ENCODE measurements at regions not wholly inside any gene's neighbourhood (a gene's known extent, or its start where the extent isn't known, plus 50 kb on each side); places are given as distances from the start of the nearest gene placed in this dataset.
"Not testable (repeated sequence)": the region's sequence is repeated elsewhere in the genome, so short reads cannot be mapped to it uniquely, and the experiment has no call there.

GRCh38 chr15:24304747-24305146, 370.8 kb upstream of the NPAP1 start:
- H3K9me3 ChIP-seq (ENCODE audit: control insufficient read depth, low read length); H3K27ac ChIP-seq (ENCODE audit: low read depth, low read length, severe bottlenecking); H3K4me3 ChIP-seq (ENCODE audit: extremely low read depth, insufficient read depth, low read length, poor library complexity, severe bottlenecking); H3K4me1 ChIP-seq (ENCODE audit: control insufficient read depth, insufficient read depth, low read length, poor library complexity, severe bottlenecking); H3K36me3 ChIP-seq (ENCODE audit: control insufficient read depth, insufficient read depth, low read length): not testable (repeated sequence)
- no CpG with 5 or more reads among the region's 2 CpGs for WGBS, 2 experiments (ENCODE audit: insufficient coverage in 2 of 2)

- not testable (repeated sequence) for H3K36me3 ChIP-seq (ENCODE audit: control insufficient read depth, insufficient read depth, low read length); H3K4me1 ChIP-seq (ENCODE audit: control insufficient read depth, insufficient read depth, low read length, poor library complexity, severe bottlenecking); H3K4me3 ChIP-seq (ENCODE audit: extremely low read depth, insufficient read depth, low read length, poor library complexity, severe bottlenecking); H3K27ac ChIP-seq (ENCODE audit: low read depth, low read length, severe bottlenecking); H3K9me3 ChIP-seq (ENCODE audit: control insufficient read depth, low read length)
- WGBS, 2 experiments (ENCODE audit: insufficient coverage in 2 of 2), result no CpG with 5 or more reads among the region's 1 CpG
Measured at GRCh38 chr15:24305643-24306042, 369.9 kb upstream of the NPAP1 start.

- 71 to 100% methylated on average over 1 of the region's 1 CpG for WGBS, 2 experiments (ENCODE audit: insufficient coverage in 2 of 2)
- H3K27ac ChIP-seq (ENCODE audit: low read depth, low read length, severe bottlenecking); H3K4me1 ChIP-seq (ENCODE audit: control insufficient read depth, insufficient read depth, low read length, poor library complexity, severe bottlenecking); H3K36me3 ChIP-seq (ENCODE audit: control insufficient read depth, insufficient read depth, low read length); H3K4me3 ChIP-seq (ENCODE audit: extremely low read depth, insufficient read depth, low read length, poor library complexity, severe bottlenecking); H3K9me3 ChIP-seq (ENCODE audit: control insufficient read depth, low read length): not testable (repeated sequence)
Measured at GRCh38 chr15:24309700-24310099, 365.9 kb upstream of the NPAP1 start.

GRCh38 chr15:24311692-24312091, 363.9 kb upstream of the NPAP1 start:
- H3K27ac ChIP-seq (ENCODE audit: low read depth, low read length, severe bottlenecking); H3K4me1 ChIP-seq (ENCODE audit: control insufficient read depth, insufficient read depth, low read length, poor library complexity, severe bottlenecking); H3K9me3 ChIP-seq (ENCODE audit: control insufficient read depth, low read length); H3K4me3 ChIP-seq (ENCODE audit: extremely low read depth, insufficient read depth, low read length, poor library complexity, severe bottlenecking); H3K36me3 ChIP-seq (ENCODE audit: control insufficient read depth, insufficient read depth, low read length): not testable (repeated sequence)
- WGBS, 2 experiments (ENCODE audit: insufficient coverage in 2 of 2), result no CpG with 5 or more reads among the region's 3 CpGs

- 85 to 90% methylated on average over 3 of the region's 3 CpGs for WGBS, 2 experiments (ENCODE audit: insufficient coverage in 2 of 2)
- not testable (repeated sequence) for H3K4me1 ChIP-seq (ENCODE audit: control insufficient read depth, insufficient read depth, low read length, poor library complexity, severe bottlenecking)
Measured at GRCh38 chr15:24316326-24316725, 359.2 kb upstream of the NPAP1 start.

GRCh38 chr15:24318981-24319380, 356.6 kb upstream of the NPAP1 start:
- no peaks in the 10 kb centered on the region for H3K4me1 ChIP-seq (ENCODE audit: control insufficient read depth, insufficient read depth, low read length, poor library complexity, severe bottlenecking)
- no peaks in the 10 kb centered on the region for H3K9me3 ChIP-seq (ENCODE audit: control insufficient read depth, low read length)
- no peak overlapping the region for H3K4me3 ChIP-seq (ENCODE audit: extremely low read depth, insufficient read depth, low read length, poor library complexity, severe bottlenecking)
- H3K27ac ChIP-seq (ENCODE audit: low read depth, low read length, severe bottlenecking), result no peak overlapping the region
- no peaks in the 10 kb centered on the region for H3K36me3 ChIP-seq (ENCODE audit: control insufficient read depth, insufficient read depth, low read length)

More at GRCh38 chr15:24316326-24316725, 359.2 kb upstream of the NPAP1 start:
- H3K36me3 ChIP-seq (ENCODE audit: control insufficient read depth, insufficient read depth, low read length); H3K9me3 ChIP-seq (ENCODE audit: control insufficient read depth, low read length); H3K27ac ChIP-seq (ENCODE audit: low read depth, low read length, severe bottlenecking); H3K4me3 ChIP-seq (ENCODE audit: extremely low read depth, insufficient read depth, low read length, poor library complexity, severe bottlenecking): not testable (repeated sequence)

- H3K9me3 ChIP-seq (ENCODE audit: control insufficient read depth, low read length); H3K4me1 ChIP-seq (ENCODE audit: control insufficient read depth, insufficient read depth, low read length, poor library complexity, severe bottlenecking); H3K4me3 ChIP-seq (ENCODE audit: extremely low read depth, insufficient read depth, low read length, poor library complexity, severe bottlenecking); H3K36me3 ChIP-seq (ENCODE audit: control insufficient read depth, insufficient read depth, low read length); H3K27ac ChIP-seq (ENCODE audit: low read depth, low read length, severe bottlenecking): not testable (repeated sequence)
- WGBS, 2 experiments (ENCODE audit: insufficient coverage in 2 of 2), result 62 to 73% methylated on average over 2 to 3 of the region's 5 CpGs
Measured at GRCh38 chr15:24324096-24324495, 351.5 kb upstream of the NPAP1 start.

- not testable (repeated sequence) for H3K4me3 ChIP-seq (ENCODE audit: extremely low read depth, insufficient read depth, low read length, poor library complexity, severe bottlenecking); H3K36me3 ChIP-seq (ENCODE audit: control insufficient read depth, insufficient read depth, low read length); H3K9me3 ChIP-seq (ENCODE audit: control insufficient read depth, low read length); H3K27ac ChIP-seq (ENCODE audit: low read depth, low read length, severe bottlenecking); H3K4me1 ChIP-seq (ENCODE audit: control insufficient read depth, insufficient read depth, low read length, poor library complexity, severe bottlenecking)
- 80 to 100% methylated on average over 1 of the region's 1 CpG for WGBS, 2 experiments (ENCODE audit: insufficient coverage in 2 of 2)
Measured at GRCh38 chr15:24326513-24326912, 349.1 kb upstream of the NPAP1 start.

- H3K27ac ChIP-seq (ENCODE audit: low read depth, low read length, severe bottlenecking); H3K4me1 ChIP-seq (ENCODE audit: control insufficient read depth, insufficient read depth, low read length, poor library complexity, severe bottlenecking); H3K4me3 ChIP-seq (ENCODE audit: extremely low read depth, insufficient read depth, low read length, poor library complexity, severe bottlenecking); H3K36me3 ChIP-seq (ENCODE audit: control insufficient read depth, insufficient read depth, low read length): not testable (repeated sequence)
- peaks cover 15% of the 10 kb centered on the region for H3K9me3 ChIP-seq (ENCODE audit: control insufficient read depth, low read length)
- 42 to 85% methylated on average over 2 to 6 of the region's 9 CpGs for WGBS, 2 experiments (ENCODE audit: insufficient coverage in 2 of 2)
Measured at GRCh38 chr15:24331964-24332363, 343.6 kb upstream of the NPAP1 start.

- not testable (repeated sequence) for H3K4me1 ChIP-seq (ENCODE audit: control insufficient read depth, insufficient read depth, low read length, poor library complexity, severe bottlenecking); H3K36me3 ChIP-seq (ENCODE audit: control insufficient read depth, insufficient read depth, low read length); H3K9me3 ChIP-seq (ENCODE audit: control insufficient read depth, low read length); H3K27ac ChIP-seq (ENCODE audit: low read depth, low read length, severe bottlenecking); H3K4me3 ChIP-seq (ENCODE audit: extremely low read depth, insufficient read depth, low read length, poor library complexity, severe bottlenecking)
- WGBS, 2 experiments (ENCODE audit: insufficient coverage in 2 of 2), result no CpG with 5 or more reads among the region's 8 CpGs
Measured at GRCh38 chr15:24341876-24342275, 333.7 kb upstream of the NPAP1 start.

- 33 to 67% methylated on average over 2 to 5 of the region's 6 CpGs for WGBS, 2 experiments (ENCODE audit: insufficient coverage in 2 of 2)
- H3K36me3 ChIP-seq (ENCODE audit: control insufficient read depth, insufficient read depth, low read length); H3K27ac ChIP-seq (ENCODE audit: low read depth, low read length, severe bottlenecking); H3K4me3 ChIP-seq (ENCODE audit: extremely low read depth, insufficient read depth, low read length, poor library complexity, severe bottlenecking); H3K9me3 ChIP-seq (ENCODE audit: control insufficient read depth, low read length); H3K4me1 ChIP-seq (ENCODE audit: control insufficient read depth, insufficient read depth, low read length, poor library complexity, severe bottlenecking): not testable (repeated sequence)
Measured at GRCh38 chr15:24352777-24353176, 322.8 kb upstream of the NPAP1 start.

GRCh38 chr15:24381103-24381502, 294.5 kb upstream of the NPAP1 start:
- H3K4me1 ChIP-seq (ENCODE audit: control insufficient read depth, insufficient read depth, low read length, poor library complexity, severe bottlenecking); H3K36me3 ChIP-seq (ENCODE audit: control insufficient read depth, insufficient read depth, low read length); H3K4me3 ChIP-seq (ENCODE audit: extremely low read depth, insufficient read depth, low read length, poor library complexity, severe bottlenecking); H3K9me3 ChIP-seq (ENCODE audit: control insufficient read depth, low read length); H3K27ac ChIP-seq (ENCODE audit: low read depth, low read length, severe bottlenecking): not testable (repeated sequence)
- 83% methylated on average over 1 of the region's 3 CpGs; no CpG with 5 or more reads in 1 of the 2 experiments for WGBS, 2 experiments (ENCODE audit: insufficient coverage in 2 of 2)

All from mesodermal cell (in vitro differentiated cells).